Nephron (organoid): ENCODE measurements at regions not wholly inside any gene's neighbourhood (a gene's known extent, or its start where the extent isn't known, plus 50 kb on each side); places are given as distances from the start of the nearest gene placed in this dataset.

Experiments
- H3K27ac Mint-ChIP-seq, 3 experiments: 2 replicates each; pipeline ENCODE4 v1.8.0; 2020; ENCODE audit warnings: mixed read lengths in 3 of 3, mild to moderate bottlenecking in 2 of 3, moderate library complexity in 1 of 3
- H3K27me3 Mint-ChIP-seq: 2 replicates; pipeline ENCODE4 v1.8.0; 2021; ENCODE audit warnings: low read depth, mild to moderate bottlenecking, moderate library complexity, mixed read lengths
- H3K36me3 Mint-ChIP-seq: 2 replicates; pipeline ENCODE4 v1.8.0; 2020; ENCODE audit warnings: low read depth, mixed read lengths
- H3K4me1 Mint-ChIP-seq: 2 replicates; pipeline ENCODE4 v1.8.0; 2020; ENCODE audit warnings: mixed read lengths
- H3K4me3 Mint-ChIP-seq, 3 experiments: 2 replicates each; pipeline ENCODE4 v1.8.0; 2020; ENCODE audit warnings: mild to moderate bottlenecking in 3 of 3, mixed read lengths in 3 of 3, moderate library complexity in 2 of 3
- H3K9me3 Mint-ChIP-seq: 2 replicates; pipeline ENCODE4 v1.8.0; 2020; ENCODE audit warnings: mixed read lengths
- CTCF ChIP-seq, 3 experiments: fragments of 200-600 bp; sonication (generic); IDR thresholded peaks; one replicate each; pipeline ENCODE4 v1.5.0; 2021; ENCODE audit warnings: antibody characterized with exemption in 3 of 3; ENCODE audit not compliant: unreplicated experiment in 3 of 3

GRCh38 chr5:125926172-125926571 lies 497.0 kb upstream of the GRAMD2B start:
- no peaks in the 10 kb centered on the region for H3K4me1 Mint-ChIP-seq
- H3K27ac Mint-ChIP-seq = no peak overlapping the region
- peaks cover 12% of the 10 kb centered on the region for H3K36me3 Mint-ChIP-seq
- no peak for TF ChIP-seq CTCF (IDR thresholded peaks at IDR 0.05; ENCODE audit: unreplicated experiment in 3 of 3)
- peaks cover 40% of the 10 kb centered on the region for H3K9me3 Mint-ChIP-seq
- no peak overlapping the region for H3K4me3 Mint-ChIP-seq
- H3K27me3 Mint-ChIP-seq = no peaks in the 10 kb centered on the region

GRCh38 chr5:125928663-125929062 lies 494.5 kb upstream of the GRAMD2B start:
- Mint-ChIP-seq H3K27me3 (no peaks in the 10 kb centered on the region), H3K4me3 (no peak overlapping the region), H3K9me3 (peaks cover 42% of the 10 kb centered on the region), H3K4me1 (no peaks in the 10 kb centered on the region), H3K27ac (no peak overlapping the region), H3K36me3 (peaks cover 10% of the 10 kb centered on the region)
- no peak for TF ChIP-seq CTCF (IDR thresholded peaks at IDR 0.05; ENCODE audit: unreplicated experiment in 3 of 3)

- Mint-ChIP-seq H3K36me3 (no peaks in the 10 kb centered on the region), H3K4me3 (no peak overlapping the region), H3K4me1 (no peaks in the 10 kb centered on the region), H3K27me3 (no peaks in the 10 kb centered on the region), H3K9me3 (peaks cover 22% of the 10 kb centered on the region), H3K27ac (no peak overlapping the region)
- TF ChIP-seq CTCF (IDR thresholded peaks at IDR 0.05; ENCODE audit: unreplicated experiment in 3 of 3) = no peak
Measured at GRCh38 chr5:125950012-125950615, 473.1 kb upstream of the GRAMD2B start.

GRCh38 chr5:125961150-125961549 lies 462.1 kb upstream of the GRAMD2B start:
- no peaks in the 10 kb centered on the region for H3K27me3 Mint-ChIP-seq
- no peak for TF ChIP-seq CTCF (IDR thresholded peaks at IDR 0.05; ENCODE audit: unreplicated experiment in 3 of 3)
- no peak overlapping the region for H3K27ac Mint-ChIP-seq
- no peaks in the 10 kb centered on the region for H3K4me1 Mint-ChIP-seq
- H3K9me3 Mint-ChIP-seq = peaks cover 5% of the 10 kb centered on the region
- no peak overlapping the region for H3K4me3 Mint-ChIP-seq
- H3K36me3 Mint-ChIP-seq = peaks cover 3% of the 10 kb centered on the region

- Mint-ChIP-seq H3K27me3 (no peaks in the 10 kb centered on the region), H3K4me1 (no peaks in the 10 kb centered on the region), H3K36me3 (peaks cover 3% of the 10 kb centered on the region), H3K4me3 (no peak overlapping the region), H3K9me3 (peaks cover 6% of the 10 kb centered on the region), H3K27ac (no peak overlapping the region)
- TF ChIP-seq CTCF (IDR thresholded peaks at IDR 0.05; ENCODE audit: unreplicated experiment in 3 of 3) = no peak
Measured at GRCh38 chr5:125965577-125965976, 457.6 kb upstream of the GRAMD2B start.

GRCh38 chr5:125967576-125967975 lies 455.6 kb upstream of the GRAMD2B start:
- Mint-ChIP-seq H3K4me1 (no peaks in the 10 kb centered on the region), H3K4me3 (no peak overlapping the region), H3K27ac (no peak overlapping the region), H3K36me3 (peaks cover 3% of the 10 kb centered on the region), H3K27me3 (no peaks in the 10 kb centered on the region), H3K9me3 (peaks cover 6% of the 10 kb centered on the region)
- TF ChIP-seq CTCF (IDR thresholded peaks at IDR 0.05; ENCODE audit: unreplicated experiment in 3 of 3) = no peak
